ENCODE measurements at regions not wholly inside any gene's neighbourhood (a gene's known extent, or its start where the extent isn't known, plus 50 kb on each side); places are given as distances from the start of the nearest gene placed in this dataset.
"Not testable (repeated sequence)": the region's sequence is repeated elsewhere in the genome, so short reads cannot be mapped to it uniquely, and the experiment has no call there.

DNA sequence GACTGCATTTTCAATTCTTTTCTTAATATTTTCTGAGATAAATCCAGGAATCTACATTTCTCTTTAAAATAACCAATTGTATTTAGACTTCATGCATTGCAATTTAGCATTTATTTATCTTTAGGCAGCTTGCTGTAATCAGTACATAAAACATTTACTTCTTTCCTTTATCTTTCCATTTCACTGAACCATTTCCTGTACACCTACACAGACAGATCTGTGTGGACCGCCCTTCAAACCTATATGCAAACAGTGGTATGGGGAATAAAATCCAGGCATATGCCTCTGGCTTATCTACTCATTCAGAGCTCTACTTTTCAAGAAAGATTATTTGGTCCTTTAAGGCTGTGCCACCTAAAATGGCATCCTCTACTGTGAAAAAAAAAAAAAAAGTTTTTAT, 640.0 kb downstream of the MAT2B start:
- no peak overlapping the region for H3K4me3 ChIP-seq (ENCODE audit: low read length)
- no peak for TF ChIP-seq ZNF274 (IDR thresholded peaks at IDR 0.05; ENCODE audit: low read depth, low read length)

DNA sequence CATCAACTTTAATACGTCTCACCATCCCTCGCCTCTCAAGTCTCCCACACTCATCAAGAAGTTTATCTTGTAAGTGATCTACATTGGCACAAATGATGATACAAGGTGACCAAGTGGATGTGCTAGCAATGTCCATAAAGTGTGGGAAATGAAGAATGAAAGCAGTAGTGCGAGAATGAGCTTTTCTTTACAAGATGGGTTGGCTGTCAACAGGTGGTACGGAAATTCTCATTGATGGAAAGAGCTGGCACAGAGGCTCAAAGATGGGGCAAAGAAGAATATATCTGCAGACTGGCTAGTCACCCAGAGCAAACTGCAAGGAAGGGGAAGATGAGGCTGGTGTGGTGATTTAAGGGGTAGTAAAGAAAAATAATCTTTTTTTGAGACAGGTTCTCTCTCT, 640.8 kb downstream of the MAT2B start:
- TF ChIP-seq ZNF274 (IDR thresholded peaks at IDR 0.05; ENCODE audit: low read depth, low read length) = no peak
- H3K4me3 ChIP-seq (ENCODE audit: low read length) = no peak overlapping the region

- H3K4me3 ChIP-seq (ENCODE audit: low read length) = no peak overlapping the region
- no peak for TF ChIP-seq ZNF274 (IDR thresholded peaks at IDR 0.05; ENCODE audit: low read depth, low read length)
Measured at GRCh38 chr5:164148292-164148691, 642.9 kb downstream of the MAT2B start.

DNA sequence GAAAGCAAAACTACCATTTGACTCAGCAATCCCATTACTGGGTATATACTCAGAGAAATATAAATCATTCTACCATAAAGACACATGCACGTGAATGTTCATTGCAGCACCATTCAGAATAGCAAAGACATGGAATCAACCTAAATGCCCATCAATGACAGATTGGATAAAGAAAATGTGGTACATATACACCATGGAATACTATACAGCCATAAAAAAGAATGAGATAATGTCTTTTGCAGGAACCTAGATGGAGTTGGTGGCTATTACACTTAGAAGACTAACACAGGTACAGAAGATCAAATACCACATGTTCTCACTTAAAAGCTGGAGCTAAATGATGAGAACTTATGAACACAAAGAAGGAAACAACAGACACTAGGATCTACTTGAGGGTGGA, 647.1 kb downstream of the MAT2B start:
- H3K4me3 ChIP-seq (ENCODE audit: low read length) = not testable (repeated sequence)

DNA sequence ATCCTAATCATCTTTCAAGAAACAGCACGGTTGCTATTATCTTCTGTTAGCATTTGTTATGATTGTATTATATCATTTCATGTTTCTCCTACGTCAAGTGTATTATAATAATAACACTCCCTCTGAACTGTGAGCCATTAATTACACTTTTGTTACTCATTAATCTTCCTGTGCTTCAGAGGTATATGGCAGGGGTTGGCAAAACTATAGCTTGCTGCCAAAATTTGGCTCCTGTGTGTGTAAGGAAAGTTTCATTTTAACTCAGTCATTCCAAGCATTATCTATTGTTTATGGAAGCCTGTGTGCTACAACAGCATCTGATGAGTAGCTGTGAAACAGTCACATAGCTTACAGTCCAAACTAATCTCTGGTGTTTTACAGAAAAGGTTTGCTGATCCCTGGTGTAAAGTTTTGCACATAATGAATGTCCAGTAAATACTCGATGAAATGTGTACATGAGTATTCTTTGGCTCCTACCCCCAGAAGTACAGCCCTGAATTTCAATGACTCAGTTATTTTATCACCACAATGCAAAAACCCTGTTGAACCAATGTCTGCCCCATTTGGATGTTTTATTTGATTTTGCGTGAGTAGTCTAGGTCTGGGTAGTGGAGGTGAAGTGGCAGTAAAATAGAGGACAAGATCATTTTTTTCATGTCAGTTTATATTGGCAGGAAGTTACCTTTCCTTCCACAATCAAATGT, 648.2 kb downstream of the MAT2B start:
- no peak overlapping the region for H3K4me3 ChIP-seq (ENCODE audit: low read length)
- TF ChIP-seq ZNF274 (IDR thresholded peaks at IDR 0.05; ENCODE audit: low read depth, low read length) = no peak

DNA sequence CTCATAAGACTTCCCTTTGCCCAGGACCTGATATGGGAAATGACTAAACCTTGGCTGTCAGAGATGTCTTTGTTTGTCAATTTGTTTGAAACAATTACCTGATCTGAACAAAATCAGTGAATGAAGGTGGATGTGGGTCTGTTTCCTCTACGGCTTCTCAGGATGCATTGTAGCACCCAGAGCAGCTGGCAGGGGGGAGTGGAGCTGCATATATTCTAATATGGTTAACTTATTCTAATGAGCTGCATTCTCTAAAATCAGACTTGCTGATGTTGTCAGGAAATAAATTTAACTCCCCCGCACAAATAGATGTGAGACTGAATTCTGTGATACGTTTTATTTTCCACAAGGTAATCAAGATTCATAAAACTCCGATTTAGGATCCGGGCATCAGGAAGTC, 665.4 kb downstream of the MAT2B start:
- no peak overlapping the region for H3K4me3 ChIP-seq (ENCODE audit: low read length)
- no peak for TF ChIP-seq ZNF274 (IDR thresholded peaks at IDR 0.05; ENCODE audit: low read depth, low read length)

DNA sequence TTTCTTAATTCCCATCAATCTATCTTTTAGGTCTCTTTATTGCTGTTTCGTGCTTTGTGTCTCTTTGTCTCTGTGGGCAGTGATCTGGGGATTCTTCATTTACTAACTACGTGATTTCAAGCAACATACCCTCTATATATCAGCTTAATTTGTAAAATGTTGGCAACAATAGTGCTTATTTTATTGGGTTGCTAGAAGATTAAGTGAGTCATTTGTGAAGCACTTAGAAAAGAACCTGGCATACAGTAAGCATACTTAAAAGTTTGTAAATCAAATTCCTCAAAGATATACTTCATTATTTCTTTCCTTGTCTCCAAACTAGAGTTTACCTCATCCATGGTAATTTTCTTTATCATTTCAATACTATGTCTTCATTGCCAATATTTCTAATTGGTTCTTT, 669.7 kb downstream of the MAT2B start:
- no peak for TF ChIP-seq ZNF274 (IDR thresholded peaks at IDR 0.05; ENCODE audit: low read depth, low read length)
- no peak overlapping the region for H3K4me3 ChIP-seq (ENCODE audit: low read length)

- H3K4me3 ChIP-seq (ENCODE audit: low read length) = no peak overlapping the region
- no peak for TF ChIP-seq ZNF274 (IDR thresholded peaks at IDR 0.05; ENCODE audit: low read depth, low read length)
Measured at GRCh38 chr5:164179406-164179805, 674.0 kb downstream of the MAT2B start.

GRCh38 chr5:164181604-164182003, 676.2 kb downstream of the MAT2B start:
- no peak overlapping the region for H3K4me3 ChIP-seq (ENCODE audit: low read length)
- no peak for TF ChIP-seq ZNF274 (IDR thresholded peaks at IDR 0.05; ENCODE audit: low read depth, low read length)

DNA sequence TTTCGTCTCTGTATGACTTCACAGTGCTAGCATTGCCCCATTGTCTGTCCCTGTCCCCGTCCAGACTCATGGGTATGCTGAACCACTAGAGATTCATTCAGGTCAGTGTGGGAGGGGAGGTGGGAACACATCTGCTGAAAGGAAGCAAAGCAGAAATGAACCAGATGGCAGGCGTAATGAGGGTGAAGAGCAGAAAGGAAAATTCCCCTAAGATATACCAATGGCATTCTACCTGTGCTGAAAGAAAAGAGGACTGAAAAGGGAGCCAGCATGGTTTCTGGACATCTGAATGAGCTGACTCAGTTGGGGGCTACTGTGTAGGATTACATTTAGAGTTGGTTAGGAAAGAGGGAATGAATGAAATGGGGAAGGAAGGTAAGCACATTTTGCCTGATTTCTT, 678.7 kb downstream of the MAT2B start:
- TF ChIP-seq ZNF274 (IDR thresholded peaks at IDR 0.05; ENCODE audit: low read depth, low read length) = no peak
- H3K4me3 ChIP-seq (ENCODE audit: low read length) = no peak overlapping the region

- no peak for TF ChIP-seq ZNF274 (IDR thresholded peaks at IDR 0.05; ENCODE audit: low read depth, low read length)
Measured at GRCh38 chr5:164185000-164185399, 679.6 kb downstream of the MAT2B start.

DNA sequence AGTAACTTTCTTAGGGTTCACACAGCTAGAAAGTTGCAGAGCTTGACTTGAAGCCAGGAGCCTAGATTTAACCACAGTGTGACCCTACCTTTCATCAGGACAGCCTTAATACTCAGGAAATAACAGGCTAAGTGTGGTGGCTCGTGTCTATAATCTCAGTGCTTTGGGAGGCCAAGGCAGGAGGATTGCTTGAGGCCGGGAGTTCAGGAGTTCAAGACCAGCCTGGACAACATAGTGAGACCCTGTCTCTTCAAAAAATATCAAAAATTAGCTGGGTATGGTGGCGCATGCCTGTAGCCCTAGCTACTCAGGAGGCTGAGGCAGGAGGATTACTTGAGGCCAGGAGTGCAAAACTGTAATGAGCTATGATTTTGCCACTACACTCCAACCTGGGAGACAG, 681.1 kb downstream of the MAT2B start:
- H3K4me3 ChIP-seq (ENCODE audit: low read length) = no peak overlapping the region
- TF ChIP-seq ZNF274 (IDR thresholded peaks at IDR 0.05; ENCODE audit: low read depth, low read length) = no peak

More at GRCh38 chr5:164185000-164185399, 679.6 kb downstream of the MAT2B start:
- H3K4me3 ChIP-seq (ENCODE audit: low read length) = no peak overlapping the region

DNA sequence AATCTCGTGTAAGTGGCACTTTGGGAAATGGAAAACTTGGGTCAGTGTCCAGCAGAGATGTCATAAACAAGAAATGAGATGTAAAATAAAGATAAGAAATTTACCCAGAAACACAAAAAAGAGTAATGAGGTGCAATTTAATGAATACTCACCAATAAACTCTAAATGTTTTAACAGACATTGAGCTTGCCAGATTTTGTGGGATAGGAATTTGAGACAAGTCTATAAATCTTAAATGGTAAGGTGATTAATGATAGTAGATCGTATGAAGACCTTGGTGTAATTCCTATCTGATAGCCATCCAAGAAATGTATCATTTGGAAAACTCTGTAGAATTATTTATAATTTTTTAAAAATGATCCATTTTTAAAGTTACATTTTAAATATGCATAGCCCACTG, 682.4 kb downstream of the MAT2B start:
- no peak for TF ChIP-seq ZNF274 (IDR thresholded peaks at IDR 0.05; ENCODE audit: low read depth, low read length)
- no peak overlapping the region for H3K4me3 ChIP-seq (ENCODE audit: low read length)

DNA sequence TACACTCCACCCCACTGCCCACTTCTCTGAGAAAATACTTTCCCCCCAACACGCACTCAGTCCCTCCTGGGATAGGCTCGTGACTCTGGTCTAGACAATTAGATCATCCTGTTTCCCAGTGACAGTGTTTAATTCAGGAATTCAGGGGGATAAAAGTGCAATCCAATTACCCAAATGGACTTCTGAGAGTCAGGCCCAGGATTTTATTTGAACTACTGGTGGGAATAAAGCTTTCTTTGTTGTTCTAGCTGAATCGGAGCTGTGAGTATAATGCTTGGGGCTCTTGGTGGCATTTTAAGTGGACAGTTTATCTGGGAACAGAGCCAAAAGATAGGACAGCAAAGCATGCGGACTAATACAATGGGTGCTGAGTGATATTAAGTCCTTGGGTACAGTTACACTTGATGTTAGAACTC, 683.3 kb downstream of the MAT2B start:
- H3K4me3 ChIP-seq (ENCODE audit: low read length) = no peak overlapping the region
- no peak for TF ChIP-seq ZNF274 (IDR thresholded peaks at IDR 0.05; ENCODE audit: low read depth, low read length)

DNA sequence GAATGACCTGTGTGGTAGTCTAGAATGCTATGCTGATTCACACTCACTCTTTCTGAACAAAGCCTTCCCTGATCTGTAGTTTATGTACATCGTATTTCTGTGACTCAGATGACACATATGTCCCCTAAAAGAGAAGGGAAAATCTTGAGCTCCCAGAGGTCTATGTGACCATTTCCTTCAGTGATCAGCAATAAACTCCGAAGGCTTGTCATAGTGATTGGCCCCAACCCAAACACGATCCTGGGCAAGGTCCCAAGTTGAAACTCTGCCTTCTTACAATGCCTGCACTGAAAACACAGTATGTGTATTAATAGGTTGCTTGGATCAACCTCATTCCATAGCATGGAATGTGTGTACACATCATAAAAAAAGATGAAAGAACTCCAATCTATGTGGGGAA, 685.8 kb downstream of the MAT2B start:
- no peak overlapping the region for H3K4me3 ChIP-seq (ENCODE audit: low read length)
- no peak for TF ChIP-seq ZNF274 (IDR thresholded peaks at IDR 0.05; ENCODE audit: low read depth, low read length)

GRCh38 chr5:164202338-164202737, 696.9 kb downstream of the MAT2B start:
- TF ChIP-seq ZNF274 (IDR thresholded peaks at IDR 0.05; ENCODE audit: low read depth, low read length) = no peak
- H3K4me3 ChIP-seq (ENCODE audit: low read length) = no peak overlapping the region
